Adrenal gland (tissue), 9 donors: ENCODE measurements at regions not wholly inside any gene's neighbourhood (a gene's known extent, or its start where the extent isn't known, plus 50 kb on each side); places are given as distances from the start of the nearest gene placed in this dataset.

Source experiments
- DNase-seq, 7 donors: peaks; one replicate each; pipeline ENCODE4 v3.0.0-alpha.2; 2019 to 2020
- H3K27ac ChIP-seq, 5 donors: fragments of 200-600 bp; sonication (generic) in 4 of 5; 1 replicate in 3 of 5; 2 replicates in 2 of 5; pipeline versions ENCODE4 v1.5.1 to v1.8.0; 2016 to 2020; ENCODE audit warnings: mild to moderate bottlenecking in 1 of 5
- H3K27me3 ChIP-seq: fragments of 200-600 bp; 2 replicates; pipeline ENCODE4 v1.8.0; 2021
- H3K36me3 ChIP-seq, 2 donors: fragments of 200-600 bp; replicated peaks in 1 of 2; 1 replicate in 1 of 2; 2 replicates in 1 of 2; pipeline versions ENCODE4 v1.5.1 to v1.8.0; 2018 to 2022
- H3K4me1 ChIP-seq, 2 donors: fragments of 200-600 bp; replicated peaks in 1 of 2; 1 replicate in 1 of 2; 2 replicates in 1 of 2; pipeline versions ENCODE4 v1.5.1 to v1.8.0; 2018 to 2021
- H3K4me3 ChIP-seq, 4 donors: fragments of 200-600 bp; sonication (generic) in 3 of 4; one replicate each; pipeline ENCODE4 v1.5.1; 2016 to 2018
- H3K9me3 ChIP-seq, 3 donors: fragments of 200-600 bp; sonication (generic) in 1 of 3; replicated peaks in 1 of 3; 1 replicate in 2 of 3; 2 replicates in 1 of 3; pipeline versions ENCODE4 v1.5.1 to v1.8.0; 2016 to 2021
- CTCF ChIP-seq, 6 experiments: fragments of 450-650 bp in 4 of 6; fragments of 200-600 bp in 2 of 6; sonication (generic) in 1 of 6; IDR thresholded peaks; 1 replicate in 5 of 6; 2 replicates in 1 of 6; pipeline versions ENCODE4 v1.5.1 to v1.8.0; 2016 to 2021; ENCODE audit warnings: antibody characterized with exemption in 6 of 6, mild to moderate bottlenecking in 2 of 6, moderate library complexity in 1 of 6
- POLR2A ChIP-seq, 2 donors: fragments of 450-650 bp; IDR thresholded peaks; one replicate each; pipeline ENCODE4 v1.6.1; 2017; ENCODE audit warnings: antibody characterized with exemption in 2 of 2, mild to moderate bottlenecking in 2 of 2, moderate library complexity in 1 of 2
- WGBS, 4 donors: extraction: QIAGEN DNeasy Blood & Tissue Kit in 2 of 4; methylation state at CpG; one replicate each; pipeline versions ENCODE4 v1.1.5 to v1.1.7; 2013 to 2017; 5-methylcytosine and 5-hydroxymethylcytosine counted together
- intact Hi-C, 2 donors: fragments of 100-400 bp; cut with DNase I; formaldehyde crosslinking; loops; one replicate each; pipeline versions ENCODE4 v1.14.1 to v1.15.0; 2022 to 2023
- donor health status: healthy with polysubstance abuse.
- donor health status: Bipolar disorder and iron deficiency.
- donor health status: DM: yes; HTN: yes; CAD: no.
- donor health status: DM: no; HTN: no; CAD: no.
- donor health status: DM: no; HTN: no; CAD: no.

GRCh38 chr6:15722731-15723130 is 59.9 kb upstream of the DTNBP1 start:
- H3K27ac ChIP-seq = no peak overlapping the region
- no peaks in the 10 kb centered on the region for H3K27me3 ChIP-seq
- intact Hi-C loops = no loop called here
- no peaks in the 10 kb centered on the region for H3K4me1 ChIP-seq
- H3K4me3 ChIP-seq = no peak overlapping the region
- WGBS, 4 donors = 64 to 91% (median 86%) methylated on average over 2 of the region's 2 CpGs
- TF ChIP-seq POLR2A (IDR thresholded peaks at IDR 0.05) (no peak), CTCF (IDR thresholded peaks at IDR 0.05) (no peak)
- no peak for DNase-seq
- no peaks in the 10 kb centered on the region for H3K9me3 ChIP-seq
- no peaks in the 10 kb centered on the region for H3K36me3 ChIP-seq

- WGBS, 4 donors = 75 to 87% (median 80%) methylated on average over 2 of the region's 2 CpGs
Observed at GRCh38 chr6:15716889-15717288, 54.1 kb upstream of the DTNBP1 start.

GRCh38 chr6:15715851-15716250 is 53.0 kb upstream of the DTNBP1 start:
- intact Hi-C loops = no loop called here
- Histone ChIP-seq H3K9me3 (no peaks in the 10 kb centered on the region), H3K4me1 (no peaks in the 10 kb centered on the region), H3K27me3 (no peaks in the 10 kb centered on the region), H3K36me3 (no peaks in the 10 kb centered on the region), H3K4me3 (no peak overlapping the region), H3K27ac (no peak overlapping the region)
- no peak for DNase-seq
- TF ChIP-seq POLR2A (IDR thresholded peaks at IDR 0.05) (no peak), CTCF (IDR thresholded peaks at IDR 0.05) (no peak)
- 83 to 93% (median 90%) methylated on average over 3 of the region's 3 CpGs for WGBS, 4 donors

More at GRCh38 chr6:15716889-15717288, 54.1 kb upstream of the DTNBP1 start:
- Histone ChIP-seq H3K27ac (no peak overlapping the region), H3K27me3 (no peaks in the 10 kb centered on the region), H3K9me3 (no peaks in the 10 kb centered on the region), H3K4me3 (no peak overlapping the region), H3K36me3 (no peaks in the 10 kb centered on the region), H3K4me1 (no peaks in the 10 kb centered on the region)
- intact Hi-C loops = no loop called here
- no peak for DNase-seq
- TF ChIP-seq CTCF (IDR thresholded peaks at IDR 0.05) = no peak
- TF ChIP-seq POLR2A (IDR thresholded peaks at IDR 0.05) = no peak

- peak in 6 of 7 donors; percentile 34 to 68 (median 64) for DNase-seq
- no peak for TF ChIP-seq CTCF (IDR thresholded peaks at IDR 0.05)
- no peak for TF ChIP-seq POLR2A (IDR thresholded peaks at IDR 0.05)
- Histone ChIP-seq H3K27me3 (no peaks in the 10 kb centered on the region), H3K4me1 (no peaks in the 10 kb centered on the region), H3K4me3 (no peak overlapping the region), H3K27ac (no peak overlapping the region), H3K9me3 (no peaks in the 10 kb centered on the region), H3K36me3 (no peaks in the 10 kb centered on the region)
- intact Hi-C loops = no loop called here
- WGBS, 4 donors = 62 to 73% (median 65%) methylated on average over 3 of the region's 3 CpGs
Observed at GRCh38 chr6:15715060-15715459, 52.2 kb upstream of the DTNBP1 start.
